ENCODE measurements at regions not wholly inside any gene's neighbourhood (a gene's known extent, or its start where the extent isn't known, plus 50 kb on each side); places are given as distances from the start of the nearest gene placed in this dataset.
"Not testable (repeated sequence)": the region's sequence is repeated elsewhere in the genome, so short reads cannot be mapped to it uniquely, and the experiment has no call there.

DNA sequence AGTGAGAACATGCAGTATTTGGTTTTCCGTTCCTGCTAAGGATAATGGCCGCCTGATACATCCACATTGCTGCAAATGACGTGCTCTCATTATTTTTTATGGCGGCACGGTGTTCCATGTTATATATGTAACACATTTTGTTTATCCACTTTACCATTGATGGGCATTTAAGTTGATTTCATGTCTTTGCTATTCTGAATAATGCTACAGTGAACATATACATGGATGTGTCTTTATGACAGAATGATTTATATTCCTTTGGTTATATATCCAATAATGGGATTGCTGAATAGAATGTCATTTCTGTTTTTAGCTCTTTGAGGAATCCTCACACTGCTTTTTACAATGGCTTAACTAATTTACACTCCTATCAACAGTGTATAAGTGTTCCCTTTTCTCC, 1223.2 kb downstream of the RAPGEF2 start:
- TF ChIP-seq, protein P1, sequence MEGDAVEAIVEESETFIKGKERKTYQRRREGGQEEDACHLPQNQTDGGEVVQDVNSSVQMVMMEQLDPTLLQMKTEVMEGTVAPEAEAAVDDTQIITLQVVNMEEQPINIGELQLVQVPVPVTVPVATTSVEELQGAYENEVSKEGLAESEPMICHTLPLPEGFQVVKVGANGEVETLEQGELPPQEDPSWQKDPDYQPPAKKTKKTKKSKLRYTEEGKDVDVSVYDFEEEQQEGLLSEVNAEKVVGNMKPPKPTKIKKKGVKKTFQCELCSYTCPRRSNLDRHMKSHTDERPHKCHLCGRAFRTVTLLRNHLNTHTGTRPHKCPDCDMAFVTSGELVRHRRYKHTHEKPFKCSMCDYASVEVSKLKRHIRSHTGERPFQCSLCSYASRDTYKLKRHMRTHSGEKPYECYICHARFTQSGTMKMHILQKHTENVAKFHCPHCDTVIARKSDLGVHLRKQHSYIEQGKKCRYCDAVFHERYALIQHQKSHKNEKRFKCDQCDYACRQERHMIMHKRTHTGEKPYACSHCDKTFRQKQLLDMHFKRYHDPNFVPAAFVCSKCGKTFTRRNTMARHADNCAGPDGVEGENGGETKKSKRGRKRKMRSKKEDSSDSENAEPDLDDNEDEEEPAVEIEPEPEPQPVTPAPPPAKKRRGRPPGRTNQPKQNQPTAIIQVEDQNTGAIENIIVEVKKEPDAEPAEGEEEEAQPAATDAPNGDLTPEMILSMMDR (IDR thresholded peaks at IDR 0.05; ENCODE audit: low read depth, low read length), result no peak
- H3K4me3 ChIP-seq (ENCODE audit: low read depth, low read length), result no peak overlapping the region

DNA sequence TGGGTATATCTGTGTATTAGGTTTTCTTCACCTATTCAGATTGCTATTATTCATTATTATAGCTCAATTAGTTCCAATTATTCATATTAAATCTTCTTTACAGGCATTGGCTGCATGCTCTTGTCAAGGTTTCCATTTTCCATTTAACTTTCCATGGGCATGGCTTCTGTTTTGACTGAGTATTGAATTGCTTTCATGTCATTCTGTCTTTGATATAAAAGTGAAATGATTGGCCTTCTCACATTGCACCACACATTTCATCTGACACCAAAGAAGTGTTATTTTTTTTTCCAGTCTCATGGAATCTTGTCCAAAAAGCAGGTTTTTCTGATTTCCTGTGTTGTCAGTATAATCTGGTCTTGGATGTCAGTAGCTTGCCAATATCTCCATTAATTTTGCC, 1244.3 kb downstream of the RAPGEF2 start:
- TF ChIP-seq, protein P1 (IDR thresholded peaks at IDR 0.05; ENCODE audit: low read depth, low read length), result no peak
- no peak overlapping the region for H3K4me3 ChIP-seq (ENCODE audit: low read depth, low read length)

DNA sequence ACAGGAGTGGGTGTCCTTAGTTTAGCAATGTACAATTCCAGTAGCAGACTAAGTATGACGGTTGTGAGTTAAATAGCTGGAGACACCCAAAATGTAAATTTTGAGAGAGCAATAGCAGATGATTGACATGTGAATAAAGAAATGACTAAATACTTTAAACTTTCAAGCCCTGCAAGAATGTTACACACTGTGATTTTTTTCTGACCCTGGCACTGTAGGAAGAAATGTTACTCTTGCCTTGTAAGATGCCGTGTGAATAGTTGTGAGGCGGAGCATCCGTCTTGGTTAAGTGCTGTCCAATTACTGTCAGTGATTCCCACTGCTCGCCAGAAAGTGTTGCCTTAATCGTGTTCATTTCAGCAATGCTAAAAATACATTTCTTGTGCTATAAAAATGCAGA, 1248.1 kb downstream of the RAPGEF2 start:
- TF ChIP-seq, protein P1 (IDR thresholded peaks at IDR 0.05; ENCODE audit: low read depth, low read length), result no peak
- H3K4me3 ChIP-seq (ENCODE audit: low read depth, low read length), result no peak overlapping the region

DNA sequence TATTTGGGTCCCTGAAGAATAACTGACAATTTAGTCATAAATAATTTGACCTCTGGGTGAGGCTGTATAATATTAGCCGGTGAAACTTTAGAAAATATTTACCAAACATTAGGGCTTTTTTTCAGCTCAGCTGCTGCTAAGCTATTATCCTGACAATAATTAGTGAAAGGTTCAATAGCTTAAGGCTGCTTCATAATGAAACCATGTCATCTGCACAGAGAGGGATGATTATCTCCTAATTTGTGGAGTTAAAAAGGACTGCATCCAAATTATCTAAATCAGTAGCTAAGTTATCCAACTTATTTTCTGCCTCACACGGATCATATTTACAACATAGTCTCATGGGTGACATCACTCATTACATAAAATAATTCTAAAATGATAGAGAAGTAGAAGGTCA, 1249.8 kb downstream of the RAPGEF2 start:
- no peak overlapping the region for H3K4me3 ChIP-seq (ENCODE audit: low read depth, low read length)
- TF ChIP-seq, protein P1 (IDR thresholded peaks at IDR 0.05; ENCODE audit: low read depth, low read length), result no peak

DNA sequence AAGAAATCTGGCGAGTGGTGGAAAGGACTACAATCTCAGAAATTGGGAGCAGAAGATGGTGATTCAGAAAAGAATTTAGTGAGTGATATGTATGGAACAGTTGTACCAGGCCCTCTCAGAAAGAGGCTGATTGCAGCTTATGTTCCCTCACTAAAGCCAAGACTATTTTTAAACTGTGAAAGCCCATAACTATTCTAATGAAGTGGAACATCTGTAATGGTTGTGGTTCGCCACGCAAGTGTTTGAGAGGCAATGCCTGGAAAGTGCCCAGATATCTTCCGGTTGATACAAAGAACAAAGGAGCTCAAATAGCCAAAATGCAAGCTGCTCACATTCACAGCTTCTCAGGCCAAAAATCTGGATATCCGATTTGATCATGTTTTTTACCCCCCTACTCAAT, 1250.7 kb downstream of the RAPGEF2 start:
- no peak overlapping the region for H3K4me3 ChIP-seq (ENCODE audit: low read depth, low read length)
- TF ChIP-seq, protein P1 (IDR thresholded peaks at IDR 0.05; ENCODE audit: low read depth, low read length), result no peak

DNA sequence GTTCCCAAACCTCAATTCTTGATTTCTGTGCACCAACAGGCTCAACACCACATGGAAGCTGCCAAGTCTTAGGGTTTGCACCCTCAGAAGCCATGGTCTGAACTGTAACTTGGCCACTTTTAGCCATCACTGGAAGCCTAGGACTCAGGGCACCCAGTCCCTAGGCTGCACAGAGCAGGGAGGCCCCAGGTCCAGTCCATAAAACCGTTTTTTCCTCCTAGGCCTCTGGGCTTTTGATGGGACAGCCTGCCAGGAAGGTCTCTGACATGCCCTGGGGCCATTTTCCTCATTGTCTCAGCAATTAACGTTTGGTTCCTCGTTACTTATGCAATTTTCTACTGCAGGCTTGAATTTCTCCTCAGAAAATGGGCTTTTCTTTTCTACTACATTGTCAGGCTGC, 1259.6 kb downstream of the RAPGEF2 start:
- TF ChIP-seq, protein P1 (IDR thresholded peaks at IDR 0.05; ENCODE audit: low read depth, low read length), result no peak
- H3K4me3 ChIP-seq (ENCODE audit: low read depth, low read length), result no peak overlapping the region

DNA sequence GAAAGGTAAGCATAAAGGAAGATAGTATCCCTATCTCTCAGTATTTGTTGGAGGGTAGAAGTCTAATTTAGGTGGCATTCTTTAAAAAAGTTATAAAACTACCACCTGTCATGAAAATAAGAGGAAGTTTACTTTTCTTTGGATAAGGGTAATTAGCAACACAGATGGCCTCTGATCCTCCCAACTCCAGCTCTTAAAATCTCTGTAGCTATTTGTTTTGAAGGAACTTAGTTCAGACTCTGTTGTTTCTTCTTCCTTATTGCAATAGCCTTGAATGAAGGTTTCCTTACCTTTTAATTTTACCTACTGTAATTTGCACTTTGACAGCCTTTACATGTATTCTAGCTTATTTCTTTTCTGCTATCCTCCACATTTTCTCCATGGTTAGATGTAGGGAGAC, 1261.3 kb downstream of the RAPGEF2 start:
- H3K4me3 ChIP-seq (ENCODE audit: low read depth, low read length), result no peak overlapping the region
- TF ChIP-seq, protein P1 (IDR thresholded peaks at IDR 0.05; ENCODE audit: low read depth, low read length), result no peak

DNA sequence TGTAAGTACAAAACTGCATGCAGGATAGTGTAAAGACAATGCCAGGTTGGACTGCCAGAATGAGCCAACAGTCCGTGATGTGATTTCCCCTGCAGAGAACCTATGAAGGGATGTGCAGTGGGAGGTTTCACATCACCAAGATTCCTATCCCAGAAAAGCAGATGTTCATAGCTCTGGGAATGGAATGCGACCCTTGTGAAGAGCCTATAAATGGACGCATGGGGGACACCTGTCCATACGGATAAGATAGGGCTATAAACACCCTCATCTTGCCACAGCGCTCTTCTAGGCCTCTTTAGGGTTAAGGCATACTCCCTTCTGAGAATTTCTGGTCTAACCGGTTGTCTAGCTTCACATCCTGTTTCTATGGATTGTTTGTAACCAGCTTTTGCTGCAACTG, 1261.8 kb downstream of the RAPGEF2 start:
- H3K4me3 ChIP-seq (ENCODE audit: low read depth, low read length), result not testable (repeated sequence)

DNA sequence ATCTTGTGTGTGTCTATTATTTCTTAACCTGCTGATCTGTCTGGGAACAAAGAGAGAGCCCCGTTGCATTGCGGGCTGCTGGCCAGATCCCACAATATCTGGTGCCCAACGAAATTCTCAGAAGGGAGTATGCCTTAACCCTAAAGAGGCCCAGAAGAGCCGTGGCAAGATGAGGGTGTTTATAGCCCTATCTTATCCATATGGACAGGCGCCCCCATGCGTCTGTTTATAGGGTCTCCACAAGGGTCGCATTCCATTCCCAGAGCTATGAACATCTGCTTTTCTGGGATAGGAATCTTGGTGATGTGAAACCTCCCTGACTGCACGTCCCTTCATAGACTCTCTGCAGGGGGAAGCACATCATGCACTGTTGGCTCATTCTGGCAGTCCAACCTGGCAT, 1262.5 kb downstream of the RAPGEF2 start:
- H3K4me3 ChIP-seq (ENCODE audit: low read depth, low read length), result not testable (repeated sequence)
